RWPE1 (cell line): ENCODE measurements at regions not wholly inside any gene's neighbourhood (a gene's known extent, or its start where the extent isn't known, plus 50 kb on each side); places are given as distances from the start of the nearest gene placed in this dataset.

ENCODE experiments used
- CTCF ChIA-PET: fragments of 350-600 bp; sonication (Branson Sonifier 250); formaldehyde crosslinking; extraction: SDS; loops from one replicate; lab custom pipeline; 2021; lab: Yijun Ruan, JAX
- POLR2A ChIA-PET: fragments of 400-600 bp; formaldehyde crosslinking; extraction: SDS; loops from one replicate; lab custom pipeline; 2020; ENCODE audit warnings: antibody characterized with exemption; ENCODE audit not compliant: low non-redundant PET; lab: Yijun Ruan, JAX
- DNase-seq: peaks from one replicate; pipeline ENCODE4 v3.0.0; 2012; ENCODE audit warnings: low spot score
- H3K27ac ChIP-seq: fragments of 450-650 bp; 2 replicates; pipeline ENCODE4 v1.5.1; 2017
- TF ChIP-seq, protein P1 (sequence below): fragments of 450-650 bp; conservative IDR thresholded peaks from 2 replicates; pipeline ENCODE4 v1.5.1; 2017; ENCODE audit warnings: low read depth, mild to moderate bottlenecking

DNA sequence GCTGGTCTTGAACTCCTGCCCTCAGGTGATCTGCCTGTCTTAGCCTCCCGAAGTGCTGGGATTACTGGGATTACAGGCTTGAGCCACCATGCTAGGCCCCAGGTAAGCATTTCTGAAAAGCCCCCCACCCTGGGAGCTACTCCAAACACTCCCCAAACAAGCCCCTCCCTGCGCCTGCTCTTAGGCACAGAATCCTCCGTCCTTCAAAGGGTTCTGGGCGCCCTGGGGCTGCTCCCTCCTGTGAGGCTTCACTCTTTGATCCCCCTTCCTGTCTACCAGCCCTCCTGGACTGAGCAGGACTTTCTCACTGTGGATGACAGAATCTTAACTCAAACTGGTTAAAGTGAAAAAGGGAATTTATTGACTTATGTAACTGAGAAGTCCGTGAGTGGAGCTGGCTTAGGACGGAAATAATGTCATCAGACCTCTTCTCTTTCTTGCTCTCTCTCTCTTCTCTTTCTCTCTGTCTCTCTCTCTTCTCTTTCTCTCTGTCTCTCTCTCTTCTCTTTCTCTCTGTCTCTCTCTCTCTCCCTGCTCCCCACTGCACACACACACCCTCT lies 66.9 kb upstream of the CLMN start:
- TF ChIP-seq, protein P1, sequence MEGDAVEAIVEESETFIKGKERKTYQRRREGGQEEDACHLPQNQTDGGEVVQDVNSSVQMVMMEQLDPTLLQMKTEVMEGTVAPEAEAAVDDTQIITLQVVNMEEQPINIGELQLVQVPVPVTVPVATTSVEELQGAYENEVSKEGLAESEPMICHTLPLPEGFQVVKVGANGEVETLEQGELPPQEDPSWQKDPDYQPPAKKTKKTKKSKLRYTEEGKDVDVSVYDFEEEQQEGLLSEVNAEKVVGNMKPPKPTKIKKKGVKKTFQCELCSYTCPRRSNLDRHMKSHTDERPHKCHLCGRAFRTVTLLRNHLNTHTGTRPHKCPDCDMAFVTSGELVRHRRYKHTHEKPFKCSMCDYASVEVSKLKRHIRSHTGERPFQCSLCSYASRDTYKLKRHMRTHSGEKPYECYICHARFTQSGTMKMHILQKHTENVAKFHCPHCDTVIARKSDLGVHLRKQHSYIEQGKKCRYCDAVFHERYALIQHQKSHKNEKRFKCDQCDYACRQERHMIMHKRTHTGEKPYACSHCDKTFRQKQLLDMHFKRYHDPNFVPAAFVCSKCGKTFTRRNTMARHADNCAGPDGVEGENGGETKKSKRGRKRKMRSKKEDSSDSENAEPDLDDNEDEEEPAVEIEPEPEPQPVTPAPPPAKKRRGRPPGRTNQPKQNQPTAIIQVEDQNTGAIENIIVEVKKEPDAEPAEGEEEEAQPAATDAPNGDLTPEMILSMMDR: no peak
- no peak overlapping the region for H3K27ac ChIP-seq
- POLR2A ChIA-PET: no interaction called here
- CTCF ChIA-PET: no interaction called here
- no peak for DNase-seq

DNA sequence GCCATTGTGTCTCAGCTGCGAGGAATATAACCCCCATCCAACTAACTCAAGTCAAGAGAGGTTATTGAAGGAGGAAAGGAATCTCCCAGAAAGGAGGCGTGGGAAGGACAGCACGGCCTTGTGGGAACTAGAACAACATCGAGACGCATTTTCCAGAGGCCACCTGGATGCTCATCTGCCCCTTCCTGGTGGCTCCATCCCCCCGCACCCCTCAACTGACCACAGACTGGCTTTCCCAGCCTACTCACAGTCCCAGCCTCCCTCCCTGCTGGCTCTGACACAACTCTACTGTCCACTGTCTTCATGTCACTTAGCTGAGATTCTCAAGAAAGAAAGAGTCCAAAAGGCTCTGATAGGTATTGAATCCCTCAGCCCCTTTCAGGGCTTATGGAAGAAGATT lies 66.0 kb upstream of the CLMN start:
- H3K27ac ChIP-seq: no peak overlapping the region
- POLR2A ChIA-PET: no interaction called here
- CTCF ChIA-PET: no interaction called here
- no peak for DNase-seq
- TF ChIP-seq, protein P1: no peak

DNA sequence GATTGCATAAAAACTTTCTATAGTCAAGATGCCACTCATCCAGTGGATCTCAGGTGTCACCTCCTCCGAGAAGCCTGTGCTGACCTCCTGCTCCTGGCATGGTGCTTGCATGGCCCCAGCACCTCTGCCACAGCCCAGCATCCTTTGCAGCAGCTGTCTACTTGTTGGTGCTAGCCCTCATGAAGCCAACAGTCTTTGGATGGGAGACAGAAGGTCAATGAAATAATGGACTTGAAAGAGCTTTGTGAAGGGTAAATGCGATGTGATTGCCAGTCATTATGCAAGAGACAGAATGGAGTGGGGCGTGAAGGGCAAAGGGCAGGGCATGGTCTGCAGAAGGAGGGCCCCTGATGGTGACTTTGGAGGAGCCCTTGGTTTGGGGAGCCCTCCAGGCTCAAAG lies 63.0 kb upstream of the CLMN start:
- POLR2A ChIA-PET: no interaction called here
- no peak for DNase-seq
- H3K27ac ChIP-seq: no peak overlapping the region
- CTCF ChIA-PET: no interaction called here
- TF ChIP-seq, protein P1: no peak

DNA sequence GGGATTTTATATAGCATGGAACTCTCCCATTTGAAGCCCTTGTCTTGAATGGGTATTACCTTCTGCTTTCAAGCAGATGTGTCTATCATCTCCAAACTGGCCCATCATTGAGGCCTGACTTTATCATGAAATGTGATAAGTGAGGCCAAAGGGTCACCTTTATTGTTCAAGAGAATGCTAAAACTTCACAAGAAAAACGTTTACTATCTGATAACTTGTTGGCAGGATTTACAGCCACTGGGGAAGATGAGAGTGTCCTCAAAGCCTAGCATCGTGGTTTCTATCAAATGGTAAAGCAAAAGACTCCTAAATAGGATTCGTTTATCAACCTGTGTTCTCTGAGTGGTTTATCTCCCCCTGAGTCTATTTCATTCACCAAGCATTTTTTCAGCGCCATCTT lies 62.0 kb upstream of the CLMN start:
- H3K27ac ChIP-seq: no peak overlapping the region
- POLR2A ChIA-PET: no interaction called here
- DNase-seq: no peak
- TF ChIP-seq, protein P1: no peak
- CTCF ChIA-PET: no interaction called here

DNA sequence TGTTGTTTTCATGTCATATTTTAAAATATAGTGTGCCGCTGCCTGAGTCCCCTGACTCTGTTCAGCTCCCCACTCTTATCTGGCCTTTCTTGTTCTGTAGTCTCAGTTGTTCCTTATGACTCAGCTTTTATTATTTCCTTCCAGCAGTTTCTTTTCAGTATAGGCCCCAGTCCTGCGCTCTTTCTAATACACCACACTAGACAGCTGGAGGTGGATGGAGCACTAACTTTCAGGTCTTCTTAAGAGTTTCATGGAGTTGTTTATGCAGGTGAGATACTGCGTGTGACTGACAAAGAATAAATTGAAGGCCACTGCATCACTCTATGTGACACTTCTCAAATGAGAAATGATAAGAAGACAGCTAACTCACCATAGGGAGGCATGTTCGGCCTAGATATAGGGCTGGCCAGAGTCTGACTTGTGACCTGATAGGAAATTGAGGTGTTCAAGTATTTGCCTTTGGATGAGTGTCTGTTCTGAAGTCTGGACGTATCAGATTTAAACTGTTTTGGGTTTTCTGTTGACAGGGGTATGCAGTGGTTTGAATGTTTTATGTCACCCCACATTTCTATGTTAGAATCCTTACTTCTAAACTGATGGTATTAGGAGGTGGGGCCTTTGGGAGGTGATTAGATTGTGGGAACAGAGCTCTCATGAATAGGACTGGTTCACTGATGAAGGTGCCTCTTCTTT lies 60.8 kb upstream of the CLMN start:
- H3K27ac ChIP-seq: no peak overlapping the region
- no peak for DNase-seq
- TF ChIP-seq, protein P1: no peak
- CTCF ChIA-PET: interaction anchor here (0.6 kb wide), 1 partner anchor 214 kb away, joined by 3 read pairs; no protein-coding TSS in a partner anchor
- POLR2A ChIA-PET: no interaction called here

DNA sequence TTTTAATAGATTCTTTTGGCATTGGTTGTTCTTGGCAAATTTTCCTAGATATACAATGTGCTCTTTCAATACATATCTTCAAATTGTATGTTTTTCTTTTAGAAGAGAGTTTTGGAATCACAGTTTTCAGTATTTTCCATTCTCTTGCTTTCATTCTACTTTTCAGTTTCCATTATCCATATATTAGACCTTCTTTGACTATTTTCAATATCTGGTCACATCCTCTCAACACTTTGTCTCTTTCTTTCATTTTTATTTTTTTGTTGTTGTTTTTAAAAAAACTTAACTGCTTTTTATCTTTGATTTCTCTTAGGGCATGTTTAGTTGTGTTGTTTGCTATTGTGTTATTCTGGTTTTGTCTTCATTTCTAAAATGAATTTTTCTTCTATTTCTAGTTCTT lies 59.9 kb upstream of the CLMN start:
- CTCF ChIA-PET: interaction anchor here (0.6 kb wide), 1 partner anchor 214 kb away, joined by 3 read pairs; no protein-coding TSS in a partner anchor
- POLR2A ChIA-PET: no interaction called here
- no peak overlapping the region for H3K27ac ChIP-seq
- TF ChIP-seq, protein P1: no peak
- DNase-seq: no peak
